Fibroblast of lung (primary cell): ENCODE measurements at regions not wholly inside any gene's neighbourhood (a gene's known extent, or its start where the extent isn't known, plus 50 kb on each side); places are given as distances from the start of the nearest gene placed in this dataset.

Experiments used
- CTCF ChIP-seq, 2 donors: IDR thresholded peaks in 1 of 2; conservative IDR thresholded peaks in 1 of 2; 1 replicate in 1 of 2; 2 replicates in 1 of 2; pipeline ENCODE4 v1.5.1; 2011 to 2012; ENCODE audit warnings: low read length in 2 of 2, control low read depth in 1 of 2, inconsistent platforms in 1 of 2, low read depth in 1 of 2, mild to moderate bottlenecking in 1 of 2
- EZH2 ChIP-seq: IDR thresholded peaks from 2 replicates; pipeline ENCODE4 v1.5.1; 2012; ENCODE audit warnings: low read length, control low read depth, mild to moderate bottlenecking; ENCODE audit errors: missing control alignments

GRCh38 chr19:46952874-46953273 lies 66.8 kb upstream of the NPAS1 start:
- TF ChIP-seq CTCF (conservative IDR thresholded peaks at IDR 0.05 in 1 of 2, IDR thresholded peaks at IDR 0.05 in 1 of 2; ENCODE audit: low read depth in 1 of 2, low read length in 2 of 2): no peak
- TF ChIP-seq EZH2: no peak
